RPMI7951 (cell line): ENCODE measurements at regions not wholly inside any gene's neighbourhood (a gene's known extent, or its start where the extent isn't known, plus 50 kb on each side); places are given as distances from the start of the nearest gene placed in this dataset.
"Not testable (repeated sequence)": the region's sequence is repeated elsewhere in the genome, so short reads cannot be mapped to it uniquely, and the experiment has no call there.

ENCODE experiments used
- DNase-seq: peaks from one replicate; pipeline ENCODE4 v3.0.0-alpha.2; 2012; ENCODE audit warnings: low read depth

DNA sequence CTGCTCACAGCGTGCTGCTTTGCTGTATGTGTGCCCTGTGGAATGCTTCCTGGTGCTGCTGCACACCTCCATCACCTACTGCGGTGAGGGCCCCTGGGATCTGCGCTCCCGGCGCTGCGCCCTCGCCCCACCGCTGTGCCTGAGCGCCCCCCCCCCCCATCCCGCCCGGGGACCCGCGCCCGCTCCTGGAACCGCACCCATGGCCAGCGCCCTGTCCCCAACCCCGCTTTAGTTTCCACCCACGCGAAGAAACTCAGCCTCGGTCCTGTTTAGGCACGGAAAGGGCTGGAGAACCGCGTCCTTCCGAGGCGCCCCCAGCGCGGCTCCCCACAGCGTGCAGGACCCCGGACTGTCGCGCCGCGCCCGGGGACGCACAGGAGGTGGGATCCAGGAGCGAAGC, 265.5 kb downstream of the POTEB3 start:
- DNase-seq: not testable (repeated sequence)

GRCh38 chr15:21151203-21151966, 285.3 kb upstream of the POTEB2 start:
- not testable (repeated sequence) for DNase-seq

DNA sequence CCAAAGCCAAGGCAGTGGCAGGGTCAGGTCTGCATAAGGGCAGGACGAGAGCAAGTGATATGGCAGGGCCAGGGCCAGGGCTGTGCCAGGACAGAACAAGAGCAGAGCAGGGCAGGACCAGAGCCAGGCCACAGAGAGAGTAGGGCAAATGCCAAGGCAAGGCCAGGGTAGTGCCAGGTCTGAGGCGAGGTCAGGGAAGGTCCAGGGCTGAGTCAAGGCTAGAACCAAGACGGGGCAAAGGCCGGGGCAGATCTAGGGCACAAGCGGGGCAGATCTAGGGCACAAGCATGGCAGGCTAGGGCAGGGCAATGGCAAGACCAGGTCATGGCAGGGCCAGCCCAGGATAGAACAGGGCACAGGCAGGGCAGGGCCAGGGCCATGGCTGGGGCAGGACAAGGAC, 282.0 kb upstream of the POTEB2 start:
- not testable (repeated sequence) for DNase-seq

DNA sequence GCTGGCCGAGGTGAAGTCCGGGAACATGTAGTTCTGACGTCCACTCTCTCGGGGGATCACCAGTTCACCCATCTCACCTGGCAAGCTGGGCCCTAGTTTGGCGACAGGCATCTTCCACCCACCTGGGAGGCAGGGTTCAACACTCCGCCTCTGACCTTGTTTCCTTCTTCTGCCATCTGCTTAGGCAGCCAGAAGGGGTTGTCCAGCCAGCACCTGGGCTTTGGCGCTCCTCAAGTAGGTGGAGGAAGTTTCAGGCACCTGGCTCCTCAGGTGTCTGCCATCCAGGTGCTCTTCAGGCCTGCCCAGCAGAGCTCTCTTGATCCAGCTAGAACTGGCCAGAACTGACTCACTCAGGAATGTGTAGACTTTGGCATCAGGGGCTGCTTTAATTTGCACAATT, 267.8 kb upstream of the POTEB2 start:
- DNase-seq: not testable (repeated sequence)

DNA sequence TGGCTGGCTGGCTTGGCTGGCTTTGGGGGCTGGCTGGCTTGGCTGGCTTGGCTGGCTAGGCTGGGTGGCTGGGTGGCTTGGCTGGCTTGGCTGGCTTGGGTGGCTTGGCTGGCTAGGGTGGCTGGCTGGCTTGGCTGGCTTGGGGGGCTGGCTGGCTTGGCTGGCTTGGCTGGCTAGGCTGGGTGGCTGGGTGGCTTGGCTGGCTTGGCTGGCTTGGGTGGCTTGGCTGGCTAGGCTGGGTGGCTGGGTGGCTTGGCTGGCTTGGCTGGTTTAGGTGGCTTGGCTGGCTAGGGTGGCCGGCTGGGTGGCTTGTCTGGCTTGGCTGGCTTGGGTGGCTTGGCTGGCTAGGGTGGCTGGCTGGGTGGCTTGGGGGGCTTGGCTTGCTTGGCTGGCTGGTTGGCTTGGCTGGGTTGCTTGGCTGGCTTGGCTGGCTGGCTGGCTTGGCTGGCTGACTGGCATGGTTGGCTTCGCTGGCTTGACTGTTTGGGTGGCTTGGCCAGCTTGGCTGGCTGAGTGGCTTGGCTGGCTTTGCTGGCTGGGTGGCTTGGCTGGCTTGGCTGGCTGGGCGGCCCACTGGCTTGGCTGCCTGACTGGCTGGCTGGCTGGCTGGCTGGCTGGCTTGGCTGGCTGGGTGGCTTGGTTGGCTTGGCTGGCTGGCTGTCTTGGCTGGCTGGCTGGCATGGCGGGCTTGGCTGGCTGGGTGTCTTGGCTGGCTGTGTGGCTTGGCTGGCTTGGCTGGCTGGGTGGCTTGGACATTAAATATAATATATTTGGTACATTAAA, 246.3 kb upstream of the POTEB2 start:
- DNase-seq: not testable (repeated sequence)

- peak; percentile 1 for DNase-seq
These were observed 245.7 kb upstream of the POTEB2 start for GRCh38 chr15:21111861-21112260.

DNA sequence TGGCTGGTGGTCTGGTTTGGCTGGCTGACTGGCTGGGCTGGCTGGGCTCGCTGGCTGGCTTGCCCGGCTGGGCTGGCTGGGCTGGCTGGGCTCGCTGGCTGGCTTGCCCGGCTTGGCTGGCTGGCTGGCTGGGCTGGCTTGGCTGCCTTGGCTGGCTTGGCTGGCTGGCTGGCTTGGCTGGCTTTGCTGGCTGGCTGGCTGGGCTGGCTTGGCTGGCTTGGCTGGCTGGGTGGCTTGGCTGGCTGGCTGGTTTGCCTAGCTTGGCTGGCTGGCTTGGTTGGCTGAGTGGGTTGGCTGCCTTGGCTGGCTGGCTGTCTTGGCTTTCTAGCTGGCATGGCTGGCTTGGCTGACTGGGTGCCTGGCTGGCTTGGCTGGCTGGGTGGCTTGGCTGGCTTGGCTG, 245.1 kb upstream of the POTEB2 start:
- not testable (repeated sequence) for DNase-seq

GRCh38 chr15:21110187-21110804, 244.2 kb upstream of the POTEB2 start:
- not testable (repeated sequence) for DNase-seq

GRCh38 chr15:21108384-21108783, 242.3 kb upstream of the POTEB2 start:
- DNase-seq: not testable (repeated sequence)

DNA sequence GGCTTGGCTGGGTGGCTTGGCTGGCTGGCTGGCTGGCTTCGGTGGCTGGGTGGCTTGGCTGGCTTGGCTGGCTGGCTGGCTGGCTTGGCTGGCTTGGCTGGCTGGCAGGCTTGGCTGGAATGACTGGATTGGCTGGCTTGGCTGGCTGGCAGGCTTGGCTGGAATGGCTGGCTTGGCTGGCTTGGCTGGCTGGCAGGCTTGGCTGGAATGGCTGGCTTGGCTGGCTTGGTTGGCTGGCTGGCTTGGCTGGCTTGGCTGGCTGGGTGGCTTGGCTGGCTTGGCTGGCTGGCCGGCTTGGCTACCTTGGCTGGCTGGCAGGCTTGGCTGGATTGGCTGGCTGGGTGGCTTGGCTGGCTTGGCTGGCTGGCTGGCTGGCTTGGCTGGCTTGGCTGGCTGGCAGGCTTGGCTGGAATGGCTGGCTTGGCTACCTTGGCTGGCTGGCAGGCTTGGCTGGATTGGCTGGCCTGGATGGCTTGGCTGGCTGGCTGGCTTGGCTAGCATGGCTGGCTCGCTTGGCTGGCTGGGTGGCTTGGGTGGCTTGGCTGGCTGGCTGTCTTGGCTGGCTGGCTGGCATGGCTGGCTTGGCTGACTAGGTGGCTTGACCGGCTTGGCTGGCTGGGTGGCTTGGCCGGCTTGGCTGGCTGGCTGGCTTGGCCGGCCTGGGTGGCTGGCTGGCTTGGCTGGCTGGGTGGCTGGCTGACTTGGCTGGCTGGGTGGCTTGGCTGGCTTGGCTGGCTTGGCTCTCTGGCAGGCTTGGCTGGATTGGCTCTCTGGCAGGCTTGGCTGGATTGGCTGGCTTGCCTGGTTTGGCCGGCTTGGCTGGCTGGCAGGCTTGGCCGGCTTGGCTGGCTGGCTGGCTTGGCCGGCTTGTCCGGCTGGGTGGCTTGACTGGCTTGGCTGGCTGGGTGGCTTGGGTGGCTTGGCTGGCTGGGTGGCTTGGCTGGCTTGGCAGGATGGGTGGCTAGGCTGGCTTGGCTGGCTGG, 241.6 kb upstream of the POTEB2 start:
- DNase-seq: not testable (repeated sequence)

- DNase-seq: not testable (repeated sequence)
These were observed 230.5 kb upstream of the POTEB2 start for GRCh38 chr15:21096599-21096998.

- DNase-seq: not testable (repeated sequence)
These were observed 213.4 kb upstream of the POTEB2 start for GRCh38 chr15:21079544-21079943.

DNA sequence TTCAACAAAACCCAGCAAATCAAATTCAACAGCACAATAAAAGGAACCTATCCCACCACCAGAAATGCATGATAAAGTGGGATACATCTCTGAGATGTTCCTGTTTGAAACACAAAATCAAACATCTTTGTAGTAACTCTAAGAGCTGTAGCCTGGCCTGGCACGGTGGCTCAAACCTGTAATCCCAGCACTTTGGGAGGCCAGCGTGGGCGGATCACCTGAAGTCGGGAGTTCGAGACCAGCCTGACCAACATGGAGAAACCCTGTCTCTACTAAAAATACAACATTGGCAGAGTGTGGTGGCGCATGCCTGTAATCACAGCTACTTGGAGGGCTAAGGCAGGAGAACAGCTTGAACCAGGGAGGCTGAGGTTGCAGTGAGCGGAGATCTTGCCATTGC, 202.8 kb upstream of the POTEB2 start:
- DNase-seq: not testable (repeated sequence)

DNA sequence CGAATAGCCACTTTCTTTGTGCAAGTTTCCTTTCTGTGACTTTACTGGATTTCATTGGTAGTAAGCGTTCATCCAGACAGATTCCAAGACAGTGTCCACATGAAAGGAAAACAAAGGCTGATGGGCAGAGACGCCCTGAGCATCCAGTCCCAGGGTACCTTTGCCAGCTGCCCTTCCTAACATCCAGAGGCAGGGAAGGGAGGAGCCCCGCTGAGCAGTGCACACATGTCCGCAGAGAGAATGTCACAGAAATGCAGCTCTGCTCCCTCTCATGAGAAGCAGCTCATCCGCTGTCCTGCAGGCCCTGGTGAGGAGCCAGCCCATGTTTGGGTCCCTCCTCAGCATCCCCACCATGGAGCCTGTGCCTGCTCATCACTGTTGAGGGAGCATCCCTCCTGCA, 197.4 kb upstream of the POTEB2 start:
- not testable (repeated sequence) for DNase-seq

- not testable (repeated sequence) for DNase-seq
These were observed 196.6 kb upstream of the POTEB2 start for GRCh38 chr15:21062619-21063163.

GRCh38 chr15:21051866-21052265, 185.8 kb upstream of the POTEB2 start:
- DNase-seq: not testable (repeated sequence)

DNA sequence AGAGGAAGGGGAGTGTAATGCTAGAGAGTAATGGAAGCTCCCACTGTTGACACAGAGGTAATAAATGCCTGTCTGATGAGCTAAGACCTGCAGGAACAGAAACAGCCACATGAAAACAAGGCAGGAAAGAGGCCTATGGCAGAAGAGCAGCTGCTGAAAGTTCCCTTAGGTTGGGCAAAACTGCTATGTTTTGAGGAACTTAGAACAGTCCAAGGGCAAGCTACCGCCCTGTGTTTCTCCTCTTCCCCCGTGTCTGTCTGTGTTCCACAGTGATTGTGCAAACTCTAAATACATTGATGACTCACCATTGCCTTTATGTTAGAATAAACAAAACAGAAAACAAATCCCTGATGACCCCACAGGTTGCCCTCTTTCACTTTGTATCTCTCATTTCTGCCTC, 165.6 kb upstream of the POTEB2 start:
- DNase-seq: not testable (repeated sequence)

DNA sequence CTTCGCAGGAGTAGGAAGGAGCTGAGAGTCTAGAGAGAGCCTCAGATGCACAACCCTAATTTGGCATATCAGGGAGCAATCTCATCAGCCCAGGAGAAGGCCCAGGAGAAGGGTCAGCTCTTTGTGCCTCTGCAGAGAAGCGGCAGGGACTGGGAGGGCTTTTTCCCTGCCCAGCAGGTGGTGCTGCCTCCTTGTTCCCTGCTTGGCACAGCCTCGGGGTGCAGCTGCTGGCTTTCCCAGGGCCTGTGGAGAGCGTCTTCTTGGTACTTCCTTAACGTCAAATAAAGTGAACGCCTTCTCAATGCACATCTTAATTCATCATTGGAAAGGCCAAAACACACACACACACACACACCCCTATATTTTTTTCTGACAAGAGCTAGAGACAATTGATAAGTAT, 162.9 kb upstream of the POTEB2 start:
- DNase-seq: not testable (repeated sequence)

- not testable (repeated sequence) for DNase-seq
These were observed 161.8 kb upstream of the POTEB2 start for GRCh38 chr15:21027942-21028341.

DNA sequence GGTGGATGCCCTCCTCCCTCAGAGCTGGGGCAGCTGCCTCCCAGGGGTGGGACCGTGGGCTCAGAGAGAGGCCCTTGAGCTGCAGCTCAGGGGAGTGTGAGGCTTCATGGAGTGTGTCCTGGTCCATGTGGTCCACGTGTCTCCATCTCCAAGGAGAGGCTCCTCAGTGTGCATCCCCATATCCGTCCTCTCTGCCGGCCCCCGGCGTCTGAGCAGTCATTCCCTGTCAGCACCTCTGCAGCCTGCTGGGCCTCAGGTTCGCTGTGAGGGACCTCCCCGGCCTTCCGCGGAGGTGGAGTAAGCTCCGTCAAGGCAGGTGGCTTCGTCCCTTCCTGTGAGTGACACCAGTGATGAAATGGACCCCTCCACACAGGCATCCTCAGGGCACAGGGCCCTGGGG, 160.7 kb upstream of the POTEB2 start:
- DNase-seq: not testable (repeated sequence)
